Heart right ventricle (tissue), 16 donors: ENCODE measurements at regions not wholly inside any gene's neighbourhood (a gene's known extent, or its start where the extent isn't known, plus 50 kb on each side); places are given as distances from the start of the nearest gene placed in this dataset.

Source experiments
- ATAC-seq, 8 donors: fragments of 200-7000 bp; cut with Tn5 transposase; one replicate each; pipeline ENCODE4 v1.9.1; 2020; ENCODE audit warnings: mild to moderate bottlenecking in 8 of 8, moderate library complexity in 8 of 8, moderate number of reproducible peaks in 1 of 8
- DNase-seq, 2 donors: peaks; one replicate each; pipeline ENCODE4 v3.0.0-alpha.2; 2020
- H3K27ac ChIP-seq, 10 donors: fragments of 200-600 bp; sonication (generic) in 2 of 10; one replicate each; pipeline versions ENCODE4 v1.5.0 to v1.8.0; 2020 to 2022; ENCODE audit warnings: mild to moderate bottlenecking in 3 of 10
- H3K27me3 ChIP-seq, 7 donors: fragments of 200-600 bp; one replicate each; pipeline ENCODE4 v1.8.0; 2021 to 2022; ENCODE audit warnings: mild to moderate bottlenecking in 2 of 7
- H3K36me3 ChIP-seq, 9 donors: fragments of 200-600 bp; sonication (generic) in 1 of 9; one replicate each; pipeline versions ENCODE4 v1.5.0 to v1.8.0; 2020 to 2022; ENCODE audit warnings: mild to moderate bottlenecking in 2 of 9
- H3K4me1 ChIP-seq, 9 donors: fragments of 200-600 bp; sonication (generic) in 1 of 9; one replicate each; pipeline versions ENCODE4 v1.5.0 to v1.8.0; 2020 to 2022; ENCODE audit warnings: mild to moderate bottlenecking in 4 of 9
- H3K4me3 ChIP-seq, 10 donors: fragments of 200-600 bp; sonication (generic) in 2 of 10; one replicate each; pipeline versions ENCODE4 v1.5.0 to v1.8.0; 2020 to 2022; ENCODE audit warnings: mild to moderate bottlenecking in 7 of 10, moderate library complexity in 2 of 10
- H3K9me3 ChIP-seq, 11 donors: fragments of 200-600 bp in 10 of 11; sonication (generic) in 2 of 11; one replicate each; pipeline versions ENCODE4 v1.5.0 to v1.8.0; 2013 to 2022; ENCODE audit warnings: mild to moderate bottlenecking in 2 of 11, control low read depth in 1 of 11, moderate library complexity in 1 of 11
- CTCF ChIP-seq, 9 donors: fragments of 200-600 bp; sonication (generic) in 2 of 9; IDR thresholded peaks; one replicate each; pipeline versions ENCODE4 v1.5.0 to v1.8.0; 2021 to 2022; ENCODE audit warnings: antibody characterized with exemption in 9 of 9, mild to moderate bottlenecking in 5 of 9, moderate library complexity in 1 of 9
- WGBS, 2 donors: extraction: QIAGEN DNeasy Blood & Tissue Kit; methylation state at CpG; one replicate each; pipeline ENCODE4 v1.1.7; 2013; ENCODE audit warnings: inconsistent platforms in 1 of 2; 5-methylcytosine and 5-hydroxymethylcytosine counted together
- intact Hi-C, 10 donors: fragments of 100-400 bp; cut with DNase I; formaldehyde crosslinking; loops; one replicate each; pipeline versions ENCODE4 v1.11.1 to v1.14.2; 2022
- donor health status: Arrhythmogenic right ventricular cardiomyopathy.
- donor health status: ischemic (EF 13 %, LVEDD 7.1; RV severe dilation, severe dysfunction).
- donor health status: healthy with polysubstance abuse.
- donor health status: DM: no; HTN: yes; CAD: no.
- donor health status: DM: no; HTN: no; CAD: no.
- donor health status: ischemic (EF 25% LVEDD 6.9; RV normal size, moderate dysfunction).
- donor health status: ischemic (EF 25% LVEDD 5.7; RV mildly dilated, moderate dysfunction).
- donor health status: healthy.
- donor health status: DM: yes; HTN: yes; CAD: no.
- donor health status: Ischemic cardiomyopathy.
- donor health status: ischemic (EF 35%, LVEDD 5.7; RV mildly dilated, moderate dysfunction).
- donor health status: nonischemic (EF 11% LVEDD 7.7; RV severe dilation, severe dysfunction).
- donor health status: DM: yes; HTN: yes; CAD: no.
- donor health status: PGD.
- donor health status: ischemic (EF 29% LVEDD 5.4; RV normal size, mild dysfunction).
- donor health status: nonischemic (EF 23%, LVEDD 6.1; RV moderate dilation, normal function).

- DNase-seq = no peak
- H3K36me3 ChIP-seq = no peaks in the 10 kb centered on the region
- intact Hi-C loops = no loop called here
These were observed 223.2 kb upstream of the GMDS start for GRCh38 chr6:2468601-2468955.

GRCh38 chr6:2467929-2468600 lies 222.7 kb upstream of the GMDS start:
- Histone ChIP-seq H3K36me3 (no peaks in the 10 kb centered on the region), H3K27me3 (peaks cover 0 to 3% (median 0%) of the 10 kb centered on the region in 7 donors), H3K27ac (no peak overlapping the region), H3K4me3 (no peak overlapping the region), H3K4me1 (no peaks in the 10 kb centered on the region), H3K9me3 (no peaks in the 10 kb centered on the region)
- no peak for TF ChIP-seq CTCF (IDR thresholded peaks at IDR 0.05)
- ATAC-seq = no peak
- intact Hi-C loops = no loop called here
- WGBS, 2 donors = 66 to 69% methylated on average over 6 of the region's 6 CpGs
- no peak for DNase-seq

More at GRCh38 chr6:2468601-2468955, 223.2 kb upstream of the GMDS start:
- H3K4me1 ChIP-seq = no peaks in the 10 kb centered on the region
- ATAC-seq = no peak
- no peaks in the 10 kb centered on the region for H3K9me3 ChIP-seq
- H3K4me3 ChIP-seq = no peak overlapping the region
- no peak for TF ChIP-seq CTCF (IDR thresholded peaks at IDR 0.05)
- peaks cover 0 to 3% (median 0%) of the 10 kb centered on the region in 7 donors for H3K27me3 ChIP-seq
- no peak overlapping the region for H3K27ac ChIP-seq
- WGBS, 2 donors = 68 to 72% methylated on average over 4 of the region's 4 CpGs

- Histone ChIP-seq H3K27ac (no peak overlapping the region), H3K4me3 (no peak overlapping the region), H3K27me3 (peaks cover 0 to 3% (median 0%) of the 10 kb centered on the region in 7 donors), H3K9me3 (no peaks in the 10 kb centered on the region), H3K4me1 (no peaks in the 10 kb centered on the region), H3K36me3 (no peaks in the 10 kb centered on the region)
- DNase-seq (no peak), ATAC-seq (no peak)
- TF ChIP-seq CTCF (IDR thresholded peaks at IDR 0.05) = no peak
- WGBS, 2 donors = 94 to 96% methylated on average over 9 of the region's 9 CpGs
- intact Hi-C loops = no loop called here
These were observed 219.9 kb upstream of the GMDS start for GRCh38 chr6:2465336-2465735.

- no peak overlapping the region for H3K27ac ChIP-seq
- 96 to 97% methylated on average over 5 of the region's 5 CpGs for WGBS, 2 donors
These were observed 219.2 kb upstream of the GMDS start for GRCh38 chr6:2464641-2465040.

More at GRCh38 chr6:2464641-2465040, 219.2 kb upstream of the GMDS start:
- DNase-seq (no peak), ATAC-seq (no peak)
- Histone ChIP-seq H3K27me3 (peaks cover 0 to 3% (median 0%) of the 10 kb centered on the region in 7 donors), H3K4me1 (no peaks in the 10 kb centered on the region), H3K4me3 (no peak overlapping the region), H3K9me3 (no peaks in the 10 kb centered on the region), H3K36me3 (no peaks in the 10 kb centered on the region)
- no peak for TF ChIP-seq CTCF (IDR thresholded peaks at IDR 0.05)
- intact Hi-C loops = no loop called here
